WTC11 (cell line): ENCODE measurements at regions not wholly inside any gene's neighbourhood (a gene's known extent, or its start where the extent isn't known, plus 50 kb on each side); places are given as distances from the start of the nearest gene placed in this dataset.

ENCODE experiments used
- ATAC-seq: fragments of 200-7000 bp; cut with Tn5 transposase; 2 replicates; pipeline ENCODE4 v1.10.0; 2021; ENCODE audit warnings: mild to moderate bottlenecking, moderate library complexity
- CTCF ChIA-PET: fragments of 300-600 bp; sonication (Branson Sonifier 250); formaldehyde crosslinking; loops from one replicate; lab custom pipeline; 2021; ENCODE audit warnings: antibody characterized with exemption; lab: Charles Lee
- POLR2A ChIA-PET: fragments of 350-600 bp; sonication (Branson Sonifier 250); formaldehyde crosslinking; loops from one replicate; lab custom pipeline; 2021; ENCODE audit warnings: antibody characterized with exemption; lab: Charles Lee
- DNase-seq: peaks from one replicate; pipeline ENCODE4 v3.0.0; 2021; ENCODE audit warnings: low spot score
- H3K27ac Mint-ChIP-seq: 2 replicates; pipeline ENCODE4 v1.8.0; 2021; ENCODE audit warnings: mixed read lengths
- H3K27me3 Mint-ChIP-seq: 2 replicates; pipeline ENCODE4 v1.8.0; 2021; ENCODE audit warnings: low read depth, mild to moderate bottlenecking, moderate library complexity, mixed read lengths
- H3K36me3 Mint-ChIP-seq: 2 replicates; pipeline ENCODE4 v1.8.0; 2021; ENCODE audit warnings: mixed read lengths
- H3K4me1 Mint-ChIP-seq: 2 replicates; pipeline ENCODE4 v1.8.0; 2022; ENCODE audit warnings: mixed read lengths
- H3K4me3 Mint-ChIP-seq: 2 replicates; pipeline ENCODE4 v1.8.0; 2021; ENCODE audit warnings: mild to moderate bottlenecking, moderate library complexity, mixed read lengths
- H3K9me3 Mint-ChIP-seq: 2 replicates; pipeline ENCODE4 v1.8.0; 2021; ENCODE audit warnings: mixed read lengths
- AFF4 ChIP-seq: sonication (generic); formaldehyde crosslinking; IDR thresholded peaks from 2 replicates; pipeline ENCODE4 v1.8.1; 2023; ENCODE audit warnings: mild to moderate bottlenecking, missing genetic modification reagents, borderline replicate concordance
- AR ChIP-seq: fragments of 250-450 bp; sonication (Bioruptor Pico); IDR thresholded peaks from 2 replicates; pipeline ENCODE4 v1.9.0; 2021; ENCODE audit warnings: mild to moderate bottlenecking
- ATF3 ChIP-seq: sonication (generic); formaldehyde crosslinking; conservative IDR thresholded peaks from 2 replicates; pipeline ENCODE4 v1.8.1; 2022; ENCODE audit warnings: mild to moderate bottlenecking, missing genetic modification reagents
- CREB1 ChIP-seq: sonication (generic); formaldehyde crosslinking; IDR thresholded peaks from 2 replicates; pipeline ENCODE4 v1.8.0; 2023; ENCODE audit warnings: mild to moderate bottlenecking, missing genetic modification reagents
- EMX1 ChIP-seq: fragments of 250-450 bp; sonication (Bioruptor Pico); IDR thresholded peaks from 2 replicates; pipeline ENCODE4 v1.8.0; 2021; ENCODE audit warnings: mild to moderate bottlenecking
- FOXP4 ChIP-seq: sonication (generic); formaldehyde crosslinking; IDR thresholded peaks from 2 replicates; pipeline ENCODE4 v1.8.0; 2022; ENCODE audit warnings: mild to moderate bottlenecking, missing genetic modification reagents
- KAT7 ChIP-seq: sonication (generic); formaldehyde crosslinking; IDR thresholded peaks from 2 replicates; pipeline ENCODE4 v1.8.1; 2023; ENCODE audit warnings: missing genetic modification reagents, mild to moderate bottlenecking, borderline replicate concordance
- NFE2L1 ChIP-seq: sonication (generic); formaldehyde crosslinking; IDR thresholded peaks from 2 replicates; pipeline ENCODE4 v1.8.1; 2023; ENCODE audit warnings: missing genetic modification reagents
- SOX15 ChIP-seq: fragments of 250-450 bp; sonication (Bioruptor Pico); IDR thresholded peaks from 2 replicates; pipeline ENCODE4 v1.9.0; 2021; ENCODE audit warnings: mild to moderate bottlenecking
- SP1 ChIP-seq: sonication (generic); formaldehyde crosslinking; conservative IDR thresholded peaks from 2 replicates; pipeline ENCODE4 v1.8.1; 2022; ENCODE audit warnings: missing genetic modification reagents
- TP53 ChIP-seq: sonication (generic); formaldehyde crosslinking; IDR thresholded peaks from 2 replicates; pipeline ENCODE4 v1.8.1; 2023; ENCODE audit warnings: mild to moderate bottlenecking, missing genetic modification reagents
- ZMAT4 ChIP-seq: fragments of 250-450 bp; sonication (Bioruptor Pico); IDR thresholded peaks from 2 replicates; pipeline ENCODE4 v1.9.0; 2021; ENCODE audit warnings: mild to moderate bottlenecking
- TF ChIP-seq, protein P1 (sequence below): sonication (generic); formaldehyde crosslinking; IDR thresholded peaks from 2 replicates; pipeline ENCODE4 v1.8.0; 2023; ENCODE audit warnings: missing genetic modification reagents
- TF ChIP-seq, protein P2 (sequence below): sonication (generic); formaldehyde crosslinking; IDR thresholded peaks from 2 replicates; pipeline ENCODE4 v1.8.1; 2023; ENCODE audit warnings: mild to moderate bottlenecking, missing genetic modification reagents, moderate library complexity
- TF ChIP-seq, protein P3 (sequence below): fragments of 250-450 bp; sonication (Bioruptor Pico); conservative IDR thresholded peaks from 2 replicates; pipeline ENCODE4 v1.9.0; 2021; ENCODE audit warnings: mild to moderate bottlenecking

GRCh38 chr9:13688223-13688989, 408.9 kb upstream of the MPDZ start:
- H3K27ac Mint-ChIP-seq = peak overlapping the region; percentile 97
- H3K4me1 Mint-ChIP-seq = peaks cover 26% of the 10 kb centered on the region
- DNase-seq (peak; percentile 11), ATAC-seq (peak; percentile 96)
- POLR2A ChIA-PET = no interaction called here
- CTCF ChIA-PET = interaction anchor here (1.0 to 1.6 kb wide), 3 partner anchors 17 to 260 kb away, joined by 3 to 14 read pairs (median 4); no protein-coding TSS in a partner anchor
- no peaks in the 10 kb centered on the region for H3K27me3 Mint-ChIP-seq
- H3K36me3 Mint-ChIP-seq = peaks cover 29% of the 10 kb centered on the region
- H3K9me3 Mint-ChIP-seq = peaks cover 37% of the 10 kb centered on the region
- TF ChIP-seq FOXP4 (CRISPR knock-in tag) (peak; percentile 80; the same call in 1 of the 2 replicates), SP1 (CRISPR knock-in tag) (peak; percentile 47; the same call in 1 of the 2 replicates)
- TF ChIP-seq, protein P1, sequence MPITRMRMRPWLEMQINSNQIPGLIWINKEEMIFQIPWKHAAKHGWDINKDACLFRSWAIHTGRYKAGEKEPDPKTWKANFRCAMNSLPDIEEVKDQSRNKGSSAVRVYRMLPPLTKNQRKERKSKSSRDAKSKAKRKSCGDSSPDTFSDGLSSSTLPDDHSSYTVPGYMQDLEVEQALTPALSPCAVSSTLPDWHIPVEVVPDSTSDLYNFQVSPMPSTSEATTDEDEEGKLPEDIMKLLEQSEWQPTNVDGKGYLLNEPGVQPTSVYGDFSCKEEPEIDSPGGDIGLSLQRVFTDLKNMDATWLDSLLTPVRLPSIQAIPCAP (CRISPR knock-in tag) = no peak
- no peak overlapping the region for H3K4me3 Mint-ChIP-seq

- H3K36me3 Mint-ChIP-seq = peaks cover 22% of the 10 kb centered on the region
- H3K9me3 Mint-ChIP-seq = peaks cover 26% of the 10 kb centered on the region
- ChIA-PET CTCF (no interaction called here), POLR2A (no interaction called here)
- DNase-seq (no peak), ATAC-seq (no peak)
- H3K27me3 Mint-ChIP-seq = no peaks in the 10 kb centered on the region
- TF ChIP-seq ATF3 (no peak), TP53 (CRISPR knock-in tag) (no peak), ZMAT4 (CRISPR knock-in tag) (no peak)
- TF ChIP-seq, protein P2, sequence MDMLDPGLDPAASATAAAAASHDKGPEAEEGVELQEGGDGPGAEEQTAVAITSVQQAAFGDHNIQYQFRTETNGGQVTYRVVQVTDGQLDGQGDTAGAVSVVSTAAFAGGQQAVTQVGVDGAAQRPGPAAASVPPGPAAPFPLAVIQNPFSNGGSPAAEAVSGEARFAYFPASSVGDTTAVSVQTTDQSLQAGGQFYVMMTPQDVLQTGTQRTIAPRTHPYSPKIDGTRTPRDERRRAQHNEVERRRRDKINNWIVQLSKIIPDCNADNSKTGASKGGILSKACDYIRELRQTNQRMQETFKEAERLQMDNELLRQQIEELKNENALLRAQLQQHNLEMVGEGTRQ (CRISPR knock-in tag) = no peak
- TF ChIP-seq, protein P1 (CRISPR knock-in tag) = no peak
- no peak overlapping the region for H3K4me3 Mint-ChIP-seq
- no peak overlapping the region for H3K27ac Mint-ChIP-seq
- peaks cover 26% of the 10 kb centered on the region for H3K4me1 Mint-ChIP-seq
These were observed 405.2 kb upstream of the MPDZ start for GRCh38 chr9:13684656-13685055.

DNA sequence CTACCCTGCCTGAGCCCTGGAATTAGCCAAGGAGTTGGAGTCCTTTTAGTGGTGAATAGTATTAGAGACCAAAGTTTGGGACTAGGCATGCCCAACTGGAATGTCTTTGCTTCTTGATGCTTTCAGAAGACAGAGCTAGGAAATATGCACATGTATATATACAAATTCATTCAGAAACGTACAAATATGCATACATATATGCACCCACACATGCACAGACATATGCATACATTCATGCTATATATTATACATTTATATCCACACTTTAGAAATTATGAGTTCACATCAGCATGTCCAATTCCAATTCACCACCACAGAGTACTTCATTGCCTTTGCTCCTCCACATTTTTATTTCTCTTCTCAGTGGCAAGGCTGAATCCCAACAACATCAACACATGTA, 398.3 kb upstream of the MPDZ start:
- DNase-seq (no peak), ATAC-seq (no peak)
- no peaks in the 10 kb centered on the region for H3K27me3 Mint-ChIP-seq
- H3K27ac Mint-ChIP-seq = no peak overlapping the region
- peaks cover 5% of the 10 kb centered on the region; the same call in 1 of the 2 replicates for H3K9me3 Mint-ChIP-seq
- CTCF ChIA-PET = no interaction called here
- peaks cover 14% of the 10 kb centered on the region for H3K4me1 Mint-ChIP-seq
- POLR2A ChIA-PET = no interaction called here
- no peaks in the 10 kb centered on the region for H3K36me3 Mint-ChIP-seq
- no peak overlapping the region for H3K4me3 Mint-ChIP-seq
- TF ChIP-seq AR (CRISPR knock-in tag) (no peak), ZMAT4 (CRISPR knock-in tag) (no peak), NFE2L1 (CRISPR knock-in tag) (no peak), AFF4 (no peak), KAT7 (CRISPR knock-in tag) (no peak), CREB1 (no peak), EMX1 (CRISPR knock-in tag) (no peak), SOX15 (CRISPR knock-in tag) (no peak)
- TF ChIP-seq, protein P3, sequence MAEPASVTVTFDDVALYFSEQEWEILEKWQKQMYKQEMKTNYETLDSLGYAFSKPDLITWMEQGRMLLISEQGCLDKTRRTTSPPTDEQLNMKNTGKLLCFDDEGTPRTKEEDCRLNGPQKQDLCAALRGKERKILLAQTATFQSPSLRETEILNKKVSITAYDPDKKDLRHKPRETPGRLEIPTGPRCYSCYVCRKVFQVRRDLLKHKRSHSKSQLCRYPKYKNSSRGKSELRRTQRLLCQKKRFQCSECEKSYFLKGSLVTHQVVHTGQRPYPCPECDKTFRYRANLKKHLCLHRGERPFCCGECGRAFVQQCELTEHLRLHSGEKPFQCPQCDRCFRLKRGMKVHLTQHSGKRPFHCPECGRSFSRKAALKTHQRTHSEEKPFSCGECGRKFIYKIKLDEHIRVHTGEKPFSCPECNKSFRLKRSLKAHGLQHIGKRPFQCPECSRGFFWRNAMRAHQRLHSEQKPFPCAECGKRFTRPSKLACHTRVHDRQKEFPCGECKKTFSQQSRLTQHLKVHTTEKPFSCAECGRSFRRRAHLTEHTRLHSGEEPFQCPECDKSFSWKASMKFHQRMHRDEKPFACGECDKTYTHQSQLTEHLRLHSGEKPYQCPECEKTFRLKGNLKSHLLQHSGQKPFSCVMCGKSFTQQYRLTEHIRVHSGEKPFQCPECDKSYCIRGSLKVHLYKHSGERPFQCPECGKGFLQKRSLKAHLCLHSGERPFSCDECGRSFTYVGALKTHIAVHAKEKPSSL (CRISPR knock-in tag) = no peak
